Muscle of arm (tissue), 1 donor: ENCODE measurements at regions not wholly inside any gene's neighbourhood (a gene's known extent, or its start where the extent isn't known, plus 50 kb on each side); places are given as distances from the start of the nearest gene placed in this dataset.
A peak's percentile ranks its signal among the peaks of the same experiment; 100 is the strongest.
"Not testable (repeated sequence)": the region's sequence is repeated elsewhere in the genome, so short reads cannot be mapped to it uniquely, and the experiment has no call there.

ENCODE experiments used
- DNase-seq: peaks from one replicate; pipeline ENCODE4 v3.0.0-alpha.2; 2013

DNA sequence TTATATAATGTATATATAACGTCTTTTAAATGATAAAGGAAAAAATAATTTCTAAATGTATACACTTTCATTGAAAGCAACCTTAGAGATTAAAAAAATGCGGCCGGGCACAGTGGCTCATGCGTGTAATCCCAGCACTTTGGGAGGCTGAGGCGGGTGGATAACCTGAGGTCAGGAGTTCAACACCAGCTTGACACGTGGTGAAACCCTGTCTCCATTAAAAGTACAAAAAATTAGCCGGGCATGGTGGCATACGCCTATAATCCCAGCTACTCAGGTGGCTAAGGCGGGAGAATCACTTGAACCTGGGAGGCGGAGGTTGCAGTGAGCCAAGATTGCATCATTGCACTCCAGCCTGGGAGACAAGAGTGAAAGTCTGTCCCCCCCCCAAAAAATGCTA lies 303.7 kb upstream of the ZC3H15 start:
- DNase-seq = not testable (repeated sequence)

DNA sequence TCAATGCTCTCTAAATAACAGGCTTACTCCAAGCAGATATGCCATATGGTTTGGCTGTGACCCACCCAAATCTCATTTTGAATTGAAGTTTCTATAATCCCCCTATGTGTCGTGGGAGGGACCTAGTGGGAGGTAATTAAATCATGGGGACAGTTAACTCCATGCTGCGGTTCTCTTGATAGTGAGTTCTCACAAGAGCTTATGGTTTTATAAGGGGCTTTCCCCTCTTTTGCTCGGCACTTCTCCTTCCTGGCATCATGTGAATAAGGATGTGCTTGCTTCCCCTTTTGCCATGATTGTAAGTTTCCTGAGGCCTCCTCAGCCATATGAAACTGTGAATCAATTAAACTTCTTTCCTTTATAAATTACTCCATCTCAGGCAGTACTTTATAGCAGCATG lies 302.7 kb upstream of the ZC3H15 start:
- no peak for DNase-seq

DNA sequence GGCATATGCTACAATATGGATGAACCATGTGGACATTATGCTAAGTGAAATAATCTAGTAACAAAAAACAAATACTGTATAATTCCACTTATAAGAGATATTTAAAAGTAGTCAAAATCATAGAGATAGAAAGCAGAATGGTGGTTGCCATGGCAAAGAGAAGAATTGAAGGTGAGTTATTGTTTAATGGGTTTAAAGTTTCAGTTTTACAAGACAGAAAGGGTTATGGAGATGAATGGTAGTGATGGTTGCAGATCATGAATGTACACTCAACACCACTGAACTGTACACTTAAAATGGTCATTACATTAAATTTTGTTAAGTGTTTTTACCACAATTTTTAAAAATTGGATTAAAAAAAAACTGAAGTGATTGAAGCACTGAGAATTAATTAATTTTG lies 298.2 kb upstream of the ZC3H15 start:
- no peak for DNase-seq

DNA sequence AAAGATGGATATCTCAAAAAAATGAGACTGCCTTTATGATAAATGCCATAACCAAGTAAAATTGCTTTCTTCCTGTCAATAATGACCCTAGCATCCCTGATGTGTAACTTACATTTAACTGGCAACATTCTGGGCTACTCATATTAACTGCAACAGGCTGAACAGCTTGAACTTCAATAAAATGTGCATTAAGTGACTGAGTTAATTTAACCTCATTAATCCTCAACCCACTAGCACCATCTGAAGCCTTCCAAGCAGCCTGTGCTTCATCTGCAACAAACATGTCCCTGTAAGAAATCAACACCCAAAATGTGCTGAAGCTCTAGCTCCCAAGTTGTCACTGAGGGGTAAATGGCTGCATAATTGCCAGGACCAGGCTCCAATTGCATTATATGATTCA lies 296.2 kb upstream of the ZC3H15 start:
- no peak for DNase-seq

DNA sequence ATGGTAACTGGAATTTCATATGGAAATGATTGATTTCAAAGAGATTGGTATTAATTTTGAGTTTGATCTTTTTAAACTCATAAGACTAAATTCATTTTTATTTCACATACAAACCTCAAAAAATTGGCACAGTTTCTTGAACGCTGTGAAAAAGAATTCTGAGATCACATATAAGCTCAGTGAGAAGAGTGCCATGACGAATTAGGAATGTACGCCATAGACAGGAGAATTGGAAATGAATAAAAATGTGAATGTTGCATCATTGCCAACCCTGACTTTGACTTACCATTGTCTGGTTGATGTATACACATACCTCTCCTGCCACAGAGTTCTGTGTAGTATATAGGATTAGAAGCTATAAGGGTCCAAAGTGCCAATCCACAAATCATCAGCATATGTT lies 290.4 kb upstream of the ZC3H15 start:
- peak; percentile 49 for DNase-seq

DNA sequence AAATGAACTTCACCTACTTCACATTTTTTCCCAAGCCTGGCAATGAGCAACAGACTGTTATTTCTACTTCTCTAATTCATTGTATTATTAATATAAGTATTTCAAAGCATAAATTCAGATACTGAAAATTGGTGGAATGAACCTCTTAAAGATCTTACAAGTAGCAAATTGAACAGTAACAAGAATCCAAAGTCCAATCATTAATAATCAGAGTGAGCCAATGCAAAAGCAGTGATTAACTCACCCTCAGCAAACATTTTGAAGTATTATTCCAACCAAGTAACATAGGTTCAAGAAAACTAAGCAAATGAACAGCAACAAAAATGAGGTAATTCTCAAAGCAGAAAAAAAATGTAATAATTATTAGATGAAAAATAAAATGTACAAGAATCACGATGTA lies 288.1 kb upstream of the ZC3H15 start:
- DNase-seq = no peak

DNA sequence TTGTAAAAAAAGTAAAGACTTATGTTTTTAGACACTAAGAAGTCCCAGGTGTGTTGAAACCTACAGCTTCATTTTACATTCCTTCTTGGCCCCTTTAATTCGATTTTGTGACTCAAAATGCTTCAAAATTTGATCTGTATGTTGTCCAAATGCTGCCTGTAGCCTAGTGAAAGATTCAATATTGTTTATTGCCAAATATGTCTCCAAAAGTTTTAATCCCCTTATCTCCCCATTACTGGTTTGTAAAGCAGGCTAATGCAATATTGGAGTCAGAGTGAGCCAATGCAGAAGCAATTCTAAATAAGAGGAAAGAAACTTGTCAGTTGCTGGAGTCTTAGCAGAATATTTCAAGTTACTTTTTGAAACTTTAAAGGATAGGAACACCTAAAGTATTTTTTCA lies 287.0 kb upstream of the ZC3H15 start:
- DNase-seq = no peak

DNA sequence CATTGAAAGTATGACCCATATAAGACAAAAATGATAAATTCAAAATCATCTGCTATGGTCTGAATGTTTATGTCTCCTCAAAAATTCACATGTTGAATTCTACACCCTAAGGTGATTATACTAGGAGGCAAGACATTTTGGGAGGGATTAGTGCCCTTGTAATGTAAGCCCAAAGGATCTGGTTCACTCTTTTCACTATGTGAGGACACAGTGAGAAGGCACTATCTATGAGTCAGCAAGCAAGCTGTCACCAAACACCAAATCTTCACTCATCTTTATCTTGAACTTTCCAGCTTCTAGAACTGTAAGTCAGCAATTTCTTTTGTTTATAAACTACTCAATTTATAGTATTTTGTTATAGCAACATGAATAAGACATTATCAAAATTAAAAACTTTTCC lies 284.7 kb upstream of the ZC3H15 start:
- no peak for DNase-seq

DNA sequence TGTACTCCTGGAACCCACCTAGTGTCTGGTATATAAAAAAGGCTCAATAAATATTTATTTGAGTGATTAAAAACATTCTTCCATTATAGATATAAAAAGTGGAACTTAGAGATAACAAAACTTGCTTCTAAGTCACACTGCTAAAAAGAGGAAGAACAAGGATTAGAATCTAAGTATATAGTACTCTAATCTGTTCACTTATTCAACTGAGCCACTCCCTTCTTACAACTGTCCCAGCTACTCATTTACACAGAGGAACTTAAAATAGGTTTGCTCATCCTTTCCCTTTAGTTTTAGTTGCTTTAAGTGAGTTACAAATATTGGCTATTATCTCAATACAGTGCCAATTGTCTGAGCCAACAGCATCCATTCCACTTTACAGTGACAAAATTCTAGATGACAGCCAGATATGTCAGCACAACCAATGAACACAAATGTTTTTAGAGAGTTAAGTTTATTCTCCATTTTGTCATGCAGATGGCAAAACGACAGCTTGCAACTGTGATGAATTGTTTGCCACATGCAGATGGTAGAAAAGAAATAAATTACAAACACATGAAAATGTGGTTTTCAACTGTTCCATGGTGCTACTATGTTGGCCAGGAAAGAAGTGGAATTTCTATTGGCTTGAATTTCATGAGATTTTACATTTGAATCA lies 280.7 kb upstream of the ZC3H15 start:
- DNase-seq = peak; percentile 73

DNA sequence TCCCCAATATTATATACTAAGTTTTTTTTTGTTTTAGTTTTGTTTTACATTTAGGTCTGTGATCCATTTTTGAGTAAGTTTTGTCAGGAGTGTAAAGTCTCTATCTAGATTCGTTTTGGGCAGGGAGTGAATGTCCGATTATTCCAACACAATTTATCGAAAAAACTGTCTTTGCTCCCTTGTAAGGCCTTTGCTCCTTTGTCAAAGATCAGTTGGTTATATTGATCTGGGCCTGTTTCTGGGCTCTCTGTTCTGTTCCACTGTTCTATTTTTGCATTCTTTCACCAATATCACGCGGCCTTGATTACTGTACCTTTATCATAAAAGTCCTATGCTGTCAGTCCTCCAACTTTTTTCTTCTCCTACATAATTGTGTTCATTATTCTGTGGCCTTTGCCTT lies 276.5 kb upstream of the ZC3H15 start:
- no peak for DNase-seq

DNA sequence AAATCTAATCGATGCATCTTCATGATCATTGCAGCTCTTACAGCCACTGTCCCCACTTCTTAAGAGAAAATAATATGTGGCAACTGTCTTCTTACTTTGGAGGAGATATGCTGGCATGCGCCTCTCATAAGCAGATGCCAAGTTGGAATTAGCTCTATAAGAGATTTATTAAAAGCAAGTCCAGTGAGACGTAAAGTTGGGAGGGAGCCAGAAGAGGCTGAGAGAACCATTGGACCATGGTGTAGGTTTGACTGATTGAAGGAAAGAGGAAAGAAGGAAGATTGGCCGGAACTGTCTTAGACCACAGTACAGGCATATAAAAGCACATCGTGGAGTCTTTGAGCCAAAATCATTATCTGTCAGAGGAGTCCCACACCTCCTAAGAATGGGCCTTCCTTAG lies 265.7 kb upstream of the ZC3H15 start:
- no peak for DNase-seq

DNA sequence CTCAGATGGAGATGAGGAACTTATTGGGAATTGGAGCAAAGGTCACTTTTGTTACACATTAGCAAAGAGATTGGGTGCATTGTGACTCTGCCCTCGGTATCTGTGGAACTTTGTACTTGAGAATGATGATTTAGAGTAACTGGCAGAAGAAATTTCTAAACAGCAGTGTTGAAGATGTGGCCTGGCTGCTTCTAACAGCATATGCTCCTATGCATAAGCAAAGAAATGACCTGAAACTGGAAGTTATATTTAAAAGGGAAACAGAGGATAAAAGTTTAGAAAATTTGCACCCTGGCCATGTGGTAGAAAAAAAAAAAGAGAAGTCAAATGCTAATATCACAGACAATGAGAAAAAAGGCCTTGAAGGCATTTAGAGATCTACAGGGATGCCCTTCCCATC lies 256.8 kb upstream of the ZC3H15 start:
- no peak for DNase-seq

DNA sequence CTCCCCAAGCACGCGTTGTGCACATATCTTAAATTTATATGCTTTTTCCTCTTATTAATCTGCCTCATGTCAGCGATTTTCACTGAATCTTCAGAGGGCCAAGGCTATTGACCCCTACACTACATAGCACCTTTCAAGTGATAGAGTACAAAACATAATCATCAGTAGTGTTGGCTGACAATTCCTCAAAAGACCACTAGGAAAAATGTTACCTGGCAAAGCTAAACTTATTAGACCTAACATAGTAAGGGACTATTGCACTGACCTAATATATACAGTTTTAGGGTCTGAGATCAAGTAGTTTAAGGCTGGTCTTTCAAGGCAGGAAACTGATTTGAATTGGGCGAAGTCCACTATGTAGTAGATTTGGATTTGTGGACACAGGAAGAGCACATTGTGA lies 244.2 kb upstream of the ZC3H15 start:
- DNase-seq = no peak

DNA sequence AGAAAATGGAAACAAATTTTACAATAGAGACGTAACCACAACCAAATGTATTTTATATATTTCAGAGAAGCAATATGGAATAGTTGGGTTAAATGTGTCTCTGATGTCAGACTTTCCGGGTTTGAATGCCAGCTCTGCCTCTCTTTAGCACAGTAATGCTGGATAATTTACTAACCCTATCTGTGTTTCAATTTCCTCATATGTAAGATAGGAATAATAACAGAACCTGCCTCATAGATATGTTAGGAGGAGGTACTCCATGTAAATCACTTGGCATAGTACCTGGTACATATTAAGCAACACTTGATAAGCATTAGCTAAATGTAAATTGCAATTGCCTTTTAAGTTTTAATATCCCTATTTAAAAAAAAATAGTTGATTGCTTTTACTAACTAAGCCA lies 231.3 kb upstream of the ZC3H15 start:
- no peak for DNase-seq

DNA sequence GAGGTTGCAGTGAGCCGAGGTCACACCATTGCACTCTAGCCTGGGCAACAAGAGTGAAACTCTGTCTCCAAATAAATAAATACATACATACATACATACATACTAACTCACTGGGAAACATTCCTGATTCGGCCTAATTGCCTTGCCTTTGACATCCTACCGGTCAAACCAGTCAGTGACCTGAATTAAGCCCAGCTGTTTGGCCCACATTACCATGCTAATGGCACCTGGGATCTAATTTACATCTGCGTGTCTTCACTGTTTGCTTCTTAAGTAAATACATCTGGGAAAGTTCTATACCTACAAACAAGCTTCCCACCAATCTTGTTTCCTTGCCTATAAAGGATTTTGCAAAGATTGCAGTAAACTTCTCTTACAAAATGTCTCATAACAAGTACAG lies 230.2 kb upstream of the ZC3H15 start:
- peak; percentile 11 for DNase-seq

DNA sequence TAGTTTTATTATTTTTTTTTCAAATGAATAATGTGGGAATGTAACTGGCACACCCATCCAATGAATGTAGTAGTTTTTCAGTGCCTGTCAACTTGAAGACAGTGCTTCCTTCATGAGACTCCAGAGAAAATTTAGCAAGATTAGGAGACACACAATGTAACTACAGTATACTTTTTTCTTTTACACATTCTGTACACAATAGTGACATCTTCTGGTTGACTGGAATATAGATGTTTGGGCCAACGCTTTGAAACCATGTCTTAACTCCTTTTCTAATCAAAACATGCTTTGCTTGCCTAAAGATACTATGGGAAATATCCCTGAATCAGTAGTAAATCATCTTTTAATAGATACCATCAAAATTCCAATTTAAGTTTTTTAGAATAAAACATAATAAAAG lies 229.5 kb upstream of the ZC3H15 start:
- DNase-seq = peak; percentile 51

DNA sequence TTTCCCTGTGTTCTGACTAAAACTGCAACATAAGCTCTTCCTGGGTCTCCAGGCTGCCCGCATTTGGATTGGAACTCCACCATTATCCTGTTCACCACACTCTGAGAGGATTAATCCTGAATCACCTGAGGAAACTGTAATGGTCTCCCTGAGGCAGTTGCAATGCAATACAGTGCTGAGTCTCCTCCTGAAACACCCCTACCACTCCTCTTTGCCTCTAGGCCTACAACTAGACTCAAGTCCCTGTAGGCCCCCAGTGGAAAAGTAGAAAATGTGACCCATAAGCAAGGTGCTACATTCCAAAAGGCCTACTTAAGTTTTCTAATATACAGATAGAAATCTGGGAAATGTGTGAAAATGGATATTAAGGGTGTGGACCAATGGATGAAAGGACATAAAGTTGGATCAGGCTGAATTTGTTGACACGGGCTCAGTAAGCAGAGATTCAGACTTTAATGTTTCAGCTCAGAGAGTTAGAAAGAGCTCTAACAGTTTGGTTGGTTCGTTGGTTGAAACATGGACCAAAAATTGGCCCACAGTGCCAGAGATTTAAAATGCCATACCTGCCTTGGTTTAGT lies 222.3 kb upstream of the ZC3H15 start:
- DNase-seq = no peak

DNA sequence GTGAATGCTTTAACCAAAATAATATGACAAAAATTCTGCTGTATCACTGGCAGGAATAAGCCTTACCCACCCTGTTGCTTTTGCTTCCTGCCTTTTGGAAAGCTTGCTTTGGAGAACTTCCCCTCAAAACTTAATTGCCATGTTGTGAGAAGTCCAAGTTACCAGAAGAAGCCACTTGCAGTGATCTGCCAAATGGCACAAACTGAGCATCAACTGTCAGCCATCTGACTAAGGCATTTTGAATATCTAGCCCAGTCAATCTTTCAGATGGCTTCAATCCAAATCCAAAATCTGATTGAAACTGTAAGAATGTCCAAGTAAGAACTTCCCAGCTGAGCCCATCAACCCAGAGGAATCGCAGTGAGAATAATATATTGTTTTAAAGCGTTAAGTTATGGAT lies 216.5 kb upstream of the ZC3H15 start:
- DNase-seq = no peak

DNA sequence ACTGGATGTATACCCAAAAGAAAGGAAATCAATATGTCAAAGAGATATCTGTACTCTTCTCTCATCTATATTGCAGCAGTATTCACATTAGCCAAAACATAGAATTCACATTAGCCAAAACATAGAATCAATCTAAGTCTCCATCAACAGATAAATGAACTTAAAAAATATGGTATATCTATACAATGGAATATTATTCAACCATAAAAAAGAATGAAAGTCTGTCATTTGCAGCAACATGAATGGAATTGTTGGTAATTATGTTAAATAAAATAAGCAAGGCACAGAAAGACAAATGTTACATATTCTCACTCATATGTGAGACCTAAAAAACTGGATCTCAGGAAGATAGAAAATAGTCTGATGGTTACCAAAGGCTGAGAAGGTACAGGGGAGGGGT lies 212.1 kb upstream of the ZC3H15 start:
- DNase-seq = no peak

DNA sequence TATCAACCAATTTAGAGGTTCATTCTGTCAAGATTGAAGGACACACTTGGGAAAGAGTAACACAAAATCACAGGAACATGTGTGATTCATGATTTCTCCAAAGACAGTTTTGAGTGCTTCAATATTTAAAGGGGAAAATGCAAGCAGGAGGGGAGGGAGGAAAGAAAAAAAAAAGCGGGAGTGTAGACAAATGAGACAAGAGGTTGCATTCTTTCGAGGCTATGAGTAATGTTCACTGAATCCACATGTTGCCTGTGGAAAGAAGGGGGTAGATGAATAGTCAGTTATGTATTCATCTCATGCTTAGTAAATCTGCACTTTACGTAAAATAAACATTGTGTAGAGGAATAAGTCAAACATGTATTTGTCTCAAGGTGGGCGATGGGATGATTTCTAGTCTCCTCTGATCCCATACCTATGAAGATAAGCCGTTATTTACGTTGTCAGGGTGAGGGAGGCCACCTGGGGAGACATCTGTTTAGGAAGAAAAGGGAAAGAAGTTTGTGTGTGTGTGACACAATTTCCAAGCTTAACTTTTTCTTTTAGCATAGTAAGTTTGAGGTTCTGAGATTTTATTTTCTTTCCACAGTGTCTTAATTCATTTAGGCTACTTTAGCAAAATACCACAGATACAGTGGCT lies 211.0 kb upstream of the ZC3H15 start:
- DNase-seq = no peak

DNA sequence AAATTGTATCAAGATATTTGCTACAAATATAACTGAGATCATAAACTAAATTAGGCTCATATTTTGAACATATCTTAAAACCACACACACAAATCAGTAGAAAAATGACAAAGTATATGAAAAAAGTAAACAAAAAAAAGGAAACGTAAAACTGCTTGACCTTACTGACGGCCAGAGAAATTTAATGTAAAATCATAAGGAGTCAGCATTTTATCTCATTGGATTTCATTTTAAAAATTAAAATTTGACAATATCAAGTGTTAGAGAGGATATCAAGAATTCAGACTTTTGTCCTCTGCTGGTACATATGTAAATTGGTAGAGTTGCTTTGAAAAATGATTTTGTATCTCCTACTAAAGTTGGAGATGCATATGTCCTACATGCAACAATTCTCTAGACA lies 209.2 kb upstream of the ZC3H15 start:
- no peak for DNase-seq

DNA sequence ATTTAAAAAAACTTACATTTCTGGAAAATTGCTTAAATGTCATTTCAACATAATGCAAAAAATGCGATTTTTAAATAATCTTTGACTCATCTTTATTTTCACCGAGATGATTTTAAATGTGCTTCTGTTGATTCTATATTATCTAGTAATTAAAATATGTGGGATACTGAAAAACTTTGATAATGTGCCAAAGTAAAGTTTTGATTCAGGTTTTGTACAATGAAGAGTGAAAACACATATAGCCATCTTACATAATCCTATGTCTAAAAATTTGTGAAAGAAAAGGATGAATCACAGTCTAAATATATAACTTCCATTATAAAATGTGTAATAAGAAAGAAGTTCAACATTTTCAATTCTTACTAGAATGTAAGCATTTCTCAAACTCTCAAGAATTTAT lies 204.3 kb upstream of the ZC3H15 start:
- no peak for DNase-seq

DNA sequence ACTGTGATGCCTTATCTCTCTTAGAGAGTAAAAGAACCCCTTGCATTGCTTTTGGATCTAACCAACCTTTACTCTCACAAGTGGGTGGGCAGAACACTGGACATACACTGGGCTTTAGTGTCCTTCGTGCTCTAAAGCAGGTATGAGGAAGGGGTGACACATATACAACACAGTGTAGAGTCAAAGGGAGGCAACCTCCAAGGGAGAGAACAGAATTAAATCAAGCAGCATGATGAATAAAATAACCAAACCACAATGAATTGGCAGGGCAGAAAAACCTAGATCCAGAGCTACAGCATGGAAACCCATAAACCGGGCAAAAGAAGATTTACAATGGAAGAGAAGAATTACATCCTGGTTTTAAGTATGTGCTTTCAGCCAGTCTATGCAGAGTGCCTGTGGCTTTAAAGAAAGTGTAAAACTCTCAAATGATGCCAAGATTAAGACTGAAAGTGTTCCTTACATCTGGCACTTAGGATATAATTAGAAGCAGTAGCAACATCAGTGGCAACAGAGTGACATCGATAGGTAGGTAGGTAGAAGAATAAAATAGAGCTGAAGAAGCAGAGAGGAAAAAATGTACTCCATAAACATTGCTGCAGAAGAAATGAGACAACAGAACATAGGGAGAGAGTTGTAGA lies 191.7 kb upstream of the ZC3H15 start:
- DNase-seq = no peak
